GM12872 (cell line): ENCODE measurements at regions not wholly inside any gene's neighbourhood (a gene's known extent, or its start where the extent isn't known, plus 50 kb on each side); places are given as distances from the start of the nearest gene placed in this dataset.

Source experiments
- CTCF ChIP-seq: IDR thresholded peaks from 3 replicates; pipeline ENCODE4 v1.5.1; 2011; ENCODE audit warnings: low read depth, mild to moderate bottlenecking, low read length, moderate library complexity; ENCODE audit not compliant: insufficient read depth

DNA sequence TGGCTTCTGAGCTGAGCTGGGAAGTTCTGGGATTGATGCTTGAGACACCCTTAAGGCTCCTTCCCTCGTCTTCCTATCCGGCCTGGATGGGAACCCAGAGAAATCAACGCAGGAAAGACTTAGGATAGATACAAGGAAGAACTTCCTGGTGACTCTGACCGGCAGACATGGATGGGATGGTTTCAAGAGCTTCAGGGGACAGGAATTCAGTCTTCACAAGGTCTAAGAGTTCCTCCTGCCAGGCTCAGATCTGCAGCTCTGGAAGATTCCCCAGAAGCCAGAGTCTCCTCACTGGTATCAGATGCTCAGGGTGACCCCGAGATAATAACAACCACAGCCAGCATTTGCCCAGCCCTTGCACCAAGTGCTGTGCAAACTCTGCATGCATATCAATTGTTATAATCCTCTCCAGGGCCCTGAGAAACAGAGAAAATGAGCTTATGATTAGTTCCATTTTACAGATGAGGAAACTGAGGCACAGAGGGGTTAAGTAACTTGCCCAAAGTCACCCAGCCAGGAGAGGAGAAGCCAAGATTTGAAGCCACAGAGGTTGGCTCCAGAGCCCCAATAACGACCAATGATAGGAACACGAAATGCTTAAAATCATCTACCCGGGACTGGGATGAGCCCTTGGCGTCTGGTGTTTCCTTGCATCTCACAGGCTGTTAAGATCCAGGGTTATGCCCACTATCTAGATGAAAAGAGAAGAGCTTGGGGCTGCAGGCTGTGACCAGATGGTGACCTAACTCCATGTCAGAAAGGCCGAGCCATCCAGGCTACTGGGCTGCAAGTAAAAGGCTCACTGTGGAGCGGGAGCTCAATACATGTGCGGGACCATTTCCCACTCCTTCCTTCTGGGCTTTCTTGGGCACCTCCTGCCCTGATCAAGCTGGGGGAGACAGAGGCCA is 119.8 kb downstream of the C9orf50 start:
- TF ChIP-seq CTCF = no peak

- no peak for TF ChIP-seq CTCF
These were observed 120.6 kb downstream of the C9orf50 start for GRCh38 chr9:129500161-129500862.

DNA sequence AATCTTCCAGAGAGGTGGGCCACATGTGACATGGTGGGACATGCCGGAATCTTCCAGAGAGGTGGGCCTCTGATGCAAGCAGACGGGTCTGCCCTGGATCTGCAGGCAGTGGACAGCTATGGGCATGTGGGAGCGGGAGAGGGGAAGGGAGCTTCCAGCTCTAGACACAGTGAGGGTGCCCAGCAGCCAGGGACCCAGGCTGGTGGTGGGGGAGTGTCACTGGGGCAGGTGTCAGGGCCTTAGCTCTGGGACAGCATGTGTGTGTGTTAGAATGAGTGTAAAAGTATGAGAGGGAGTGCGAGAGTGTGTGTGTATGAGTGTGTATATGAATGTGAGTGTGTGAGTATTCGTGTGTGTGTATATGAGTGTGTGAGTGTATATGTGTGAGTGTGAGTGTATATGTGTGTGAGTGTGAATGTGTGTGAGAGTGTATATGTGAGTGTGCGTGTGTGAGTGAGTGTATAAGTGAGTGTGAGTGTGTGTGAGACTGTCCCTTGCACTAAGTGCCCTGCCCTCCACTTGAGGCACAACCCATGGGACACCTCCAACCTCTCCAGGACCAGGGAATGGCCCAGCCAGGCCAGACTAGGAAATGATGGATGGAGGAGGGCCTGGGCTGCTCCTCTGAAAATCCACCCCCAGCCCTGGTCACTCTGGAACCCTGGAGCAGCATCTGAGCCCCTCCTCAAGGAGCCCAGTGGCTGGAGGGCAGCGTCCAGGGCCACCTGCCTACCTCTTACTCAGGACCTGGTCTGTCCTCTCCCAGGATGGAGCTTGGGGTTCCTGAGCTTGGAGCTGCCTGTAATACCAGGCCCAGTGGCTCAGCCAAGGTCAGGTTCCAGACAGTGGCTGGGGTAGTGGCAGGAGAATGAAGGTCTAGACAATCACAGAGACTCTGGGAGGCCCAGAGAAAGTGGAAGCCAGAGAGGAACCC is 122.2 kb downstream of the C9orf50 start:
- no peak for TF ChIP-seq CTCF

GRCh38 chr9:129497813-129498450 is 123.0 kb downstream of the C9orf50 start:
- TF ChIP-seq CTCF = no peak

GRCh38 chr9:129497005-129497812 is 123.7 kb downstream of the C9orf50 start:
- TF ChIP-seq CTCF = no peak

GRCh38 chr9:129496473-129497004 is 124.4 kb downstream of the C9orf50 start:
- no peak for TF ChIP-seq CTCF
